Gastroesophageal sphincter (tissue), 3 donors: ENCODE measurements at regions not wholly inside any gene's neighbourhood (a gene's known extent, or its start where the extent isn't known, plus 50 kb on each side); places are given as distances from the start of the nearest gene placed in this dataset.

Source experiments
- POLR2A ChIP-seq, 2 donors: fragments of 450-650 bp; IDR thresholded peaks; one replicate each; pipeline ENCODE4 v1.6.1; 2017; ENCODE audit warnings: antibody characterized with exemption in 2 of 2, mild to moderate bottlenecking in 2 of 2, moderate library complexity in 1 of 2
- TF ChIP-seq, protein P1 (sequence below), 4 experiments: fragments of 200-600 bp in 2 of 4; fragments of 450-650 bp in 2 of 4; sonication (generic) in 1 of 4; IDR thresholded peaks; one replicate each; pipeline ENCODE4 v1.5.1; 2017 to 2019; ENCODE audit warnings: antibody characterized with exemption in 4 of 4, mild to moderate bottlenecking in 2 of 4, moderate library complexity in 2 of 4

- TF ChIP-seq, protein P1, sequence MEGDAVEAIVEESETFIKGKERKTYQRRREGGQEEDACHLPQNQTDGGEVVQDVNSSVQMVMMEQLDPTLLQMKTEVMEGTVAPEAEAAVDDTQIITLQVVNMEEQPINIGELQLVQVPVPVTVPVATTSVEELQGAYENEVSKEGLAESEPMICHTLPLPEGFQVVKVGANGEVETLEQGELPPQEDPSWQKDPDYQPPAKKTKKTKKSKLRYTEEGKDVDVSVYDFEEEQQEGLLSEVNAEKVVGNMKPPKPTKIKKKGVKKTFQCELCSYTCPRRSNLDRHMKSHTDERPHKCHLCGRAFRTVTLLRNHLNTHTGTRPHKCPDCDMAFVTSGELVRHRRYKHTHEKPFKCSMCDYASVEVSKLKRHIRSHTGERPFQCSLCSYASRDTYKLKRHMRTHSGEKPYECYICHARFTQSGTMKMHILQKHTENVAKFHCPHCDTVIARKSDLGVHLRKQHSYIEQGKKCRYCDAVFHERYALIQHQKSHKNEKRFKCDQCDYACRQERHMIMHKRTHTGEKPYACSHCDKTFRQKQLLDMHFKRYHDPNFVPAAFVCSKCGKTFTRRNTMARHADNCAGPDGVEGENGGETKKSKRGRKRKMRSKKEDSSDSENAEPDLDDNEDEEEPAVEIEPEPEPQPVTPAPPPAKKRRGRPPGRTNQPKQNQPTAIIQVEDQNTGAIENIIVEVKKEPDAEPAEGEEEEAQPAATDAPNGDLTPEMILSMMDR (IDR thresholded peaks at IDR 0.05): no peak
- no peak for TF ChIP-seq POLR2A (IDR thresholded peaks at IDR 0.05)
These were observed 365.8 kb downstream of the HAPSTR1 start for GRCh38 chr16:9457215-9457614.
